AG04450 (cell line): ENCODE measurements at regions not wholly inside any gene's neighbourhood (a gene's known extent, or its start where the extent isn't known, plus 50 kb on each side); places are given as distances from the start of the nearest gene placed in this dataset.
"Not testable (repeated sequence)": the region's sequence is repeated elsewhere in the genome, so short reads cannot be mapped to it uniquely, and the experiment has no call there.

Experiments
- CTCF ChIA-PET: fragments of 300-600, 350-600 bp; formaldehyde crosslinking; extraction: SDS; loops from one replicate; lab custom pipeline; 2022; ENCODE audit warnings: antibody characterized with exemption, inconsistent platforms; lab: Charles Lee
- POLR2A ChIA-PET: fragments of 350-600 bp; formaldehyde crosslinking; extraction: SDS; loops from one replicate; lab custom pipeline; 2021; ENCODE audit warnings: antibody characterized with exemption, inconsistent platforms; lab: Yijun Ruan, JAX
- DNase-seq: peaks from one replicate; pipeline ENCODE4 v3.0.0-alpha.2; 2011; ENCODE audit warnings: low read depth, low spot score
- H3K27ac ChIP-seq: one replicate; pipeline ENCODE4 v1.5.1; 2012; ENCODE audit warnings: low read depth, low read length, control low read depth
- H3K27me3 ChIP-seq: one replicate; pipeline ENCODE4 v1.6.0; 2012; ENCODE audit warnings: low read length; ENCODE audit not compliant: control insufficient read depth, insufficient read depth
- H3K4me3 ChIP-seq: 2 replicates; pipeline ENCODE4 v1.5.1; 2011; ENCODE audit warnings: mild to moderate bottlenecking, low read depth, low read length, control low read depth
- H3K9me3 ChIP-seq: 2 replicates; pipeline ENCODE4 v1.5.1; 2012; ENCODE audit warnings: low read length; ENCODE audit not compliant: control insufficient read depth, insufficient read depth
- TF ChIP-seq, protein P1 (sequence below): IDR thresholded peaks from 2 replicates; pipeline ENCODE4 v1.5.1; 2011; ENCODE audit warnings: low read depth, low read length, control low read depth, inconsistent platforms

DNA sequence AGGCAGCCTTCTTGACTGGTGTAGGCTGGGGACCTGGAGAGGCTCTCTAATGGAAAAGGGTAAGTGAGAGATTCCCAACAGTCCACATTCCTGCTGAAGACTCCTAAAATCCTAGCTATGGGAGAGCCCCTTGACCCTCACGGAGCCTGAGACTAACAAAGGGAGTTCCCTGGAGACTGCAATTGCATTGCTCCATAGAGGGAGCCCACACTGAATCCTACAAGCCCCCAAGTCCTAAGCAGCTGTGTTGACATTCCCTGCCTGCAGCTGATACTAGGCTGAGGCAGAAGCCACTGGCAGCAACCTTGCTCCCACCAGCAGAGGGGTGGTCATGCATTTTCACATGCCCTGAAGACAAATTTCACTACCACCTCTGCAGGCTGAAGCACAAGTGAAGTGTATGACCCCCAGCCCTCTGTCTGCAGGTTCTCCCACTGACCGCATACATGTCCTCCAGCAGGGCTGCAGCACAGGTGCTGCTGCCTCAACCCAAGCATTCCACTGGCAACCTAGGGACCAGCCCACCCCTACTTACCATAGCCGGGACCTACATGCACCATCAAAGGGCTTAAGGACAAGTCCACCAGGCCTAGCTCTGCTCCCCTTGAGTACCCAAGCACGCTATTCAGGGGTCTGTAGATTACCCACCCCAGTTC, 130.3 kb upstream of the SLC13A1 start:
- ChIA-PET POLR2A (no interaction called here), CTCF (no interaction called here)
- Histone ChIP-seq H3K27ac (no peak overlapping the region), H3K4me3 (no peak overlapping the region), H3K9me3 (peaks cover 10% of the 10 kb centered on the region; the same call in 1 of the 2 replicates), H3K27me3 (no peaks in the 10 kb centered on the region)
- TF ChIP-seq, protein P1, sequence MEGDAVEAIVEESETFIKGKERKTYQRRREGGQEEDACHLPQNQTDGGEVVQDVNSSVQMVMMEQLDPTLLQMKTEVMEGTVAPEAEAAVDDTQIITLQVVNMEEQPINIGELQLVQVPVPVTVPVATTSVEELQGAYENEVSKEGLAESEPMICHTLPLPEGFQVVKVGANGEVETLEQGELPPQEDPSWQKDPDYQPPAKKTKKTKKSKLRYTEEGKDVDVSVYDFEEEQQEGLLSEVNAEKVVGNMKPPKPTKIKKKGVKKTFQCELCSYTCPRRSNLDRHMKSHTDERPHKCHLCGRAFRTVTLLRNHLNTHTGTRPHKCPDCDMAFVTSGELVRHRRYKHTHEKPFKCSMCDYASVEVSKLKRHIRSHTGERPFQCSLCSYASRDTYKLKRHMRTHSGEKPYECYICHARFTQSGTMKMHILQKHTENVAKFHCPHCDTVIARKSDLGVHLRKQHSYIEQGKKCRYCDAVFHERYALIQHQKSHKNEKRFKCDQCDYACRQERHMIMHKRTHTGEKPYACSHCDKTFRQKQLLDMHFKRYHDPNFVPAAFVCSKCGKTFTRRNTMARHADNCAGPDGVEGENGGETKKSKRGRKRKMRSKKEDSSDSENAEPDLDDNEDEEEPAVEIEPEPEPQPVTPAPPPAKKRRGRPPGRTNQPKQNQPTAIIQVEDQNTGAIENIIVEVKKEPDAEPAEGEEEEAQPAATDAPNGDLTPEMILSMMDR: no peak
- no peak for DNase-seq

DNA sequence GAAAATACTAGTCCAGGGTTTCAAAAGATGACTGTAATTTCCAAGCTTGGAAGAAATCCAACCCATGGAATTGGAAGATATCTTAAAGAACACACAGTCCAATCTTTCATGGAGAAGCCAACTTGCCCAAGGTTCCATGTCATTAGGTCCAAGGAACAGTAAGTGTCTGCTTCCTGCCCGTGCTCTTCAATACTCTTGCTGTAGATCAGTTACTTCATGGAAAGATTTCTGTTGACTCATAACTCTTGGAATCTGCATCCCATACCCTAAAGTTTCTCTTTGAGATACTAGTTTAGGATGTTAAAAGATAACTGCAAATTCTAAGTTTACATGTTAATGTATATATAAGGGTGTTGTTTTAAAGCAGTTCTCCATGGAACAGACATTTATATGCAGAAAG, 127.9 kb upstream of the SLC13A1 start:
- no peak for DNase-seq
- TF ChIP-seq, protein P1: no peak
- POLR2A ChIA-PET: no interaction called here

DNA sequence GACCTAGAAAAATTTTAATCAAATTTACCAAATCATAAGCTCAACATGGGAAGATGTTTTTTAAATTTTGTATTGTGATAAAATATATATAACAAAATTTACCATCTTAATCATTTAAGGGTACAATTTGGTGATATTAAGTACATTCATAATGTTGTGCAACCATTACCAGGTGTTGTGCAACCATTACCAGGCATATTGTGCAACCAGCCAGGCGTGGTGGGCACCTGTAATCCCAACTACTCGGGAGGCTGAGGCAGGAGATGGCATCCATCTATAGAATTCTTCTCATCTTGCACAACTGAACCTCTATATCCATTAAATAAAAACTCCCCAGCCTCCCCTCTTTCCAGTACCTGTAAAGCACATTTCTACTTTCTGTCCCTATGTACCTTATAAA, 124.5 kb upstream of the SLC13A1 start:
- CTCF ChIA-PET: no interaction called here
- POLR2A ChIA-PET: no interaction called here
- DNase-seq: no peak

More for the DNA sequence above, 127.9 kb upstream of the SLC13A1 start:
- Histone ChIP-seq H3K9me3 (peaks cover 10% of the 10 kb centered on the region; the same call in 1 of the 2 replicates), H3K27ac (no peak overlapping the region), H3K27me3 (no peaks in the 10 kb centered on the region), H3K4me3 (no peak overlapping the region)
- CTCF ChIA-PET: no interaction called here

GRCh38 chr7:123323689-123324088, 123.9 kb upstream of the SLC13A1 start:
- DNase-seq: no peak
- no peak overlapping the region for H3K27ac ChIP-seq
- ChIA-PET CTCF (no interaction called here), POLR2A (no interaction called here)
- peaks cover 17% of the 10 kb centered on the region for H3K9me3 ChIP-seq
- no peaks in the 10 kb centered on the region for H3K27me3 ChIP-seq
- TF ChIP-seq, protein P1: no peak
- no peak overlapping the region for H3K4me3 ChIP-seq

More for the DNA sequence above, 124.5 kb upstream of the SLC13A1 start:
- H3K27ac ChIP-seq: no peak overlapping the region
- no peak overlapping the region for H3K4me3 ChIP-seq
- H3K9me3 ChIP-seq: peaks cover 17% of the 10 kb centered on the region
- H3K27me3 ChIP-seq: no peaks in the 10 kb centered on the region
- TF ChIP-seq, protein P1: no peak

GRCh38 chr7:123321578-123321977, 121.8 kb upstream of the SLC13A1 start:
- POLR2A ChIA-PET, H3K4me3 ChIP-seq, H3K27me3 ChIP-seq, CTCF ChIA-PET, DNase-seq: not testable (repeated sequence)
- Histone ChIP-seq H3K9me3 (peaks cover 17% of the 10 kb centered on the region), H3K27ac (peak overlapping the region; percentile 21)
